ENCODE measurements at regions not wholly inside any gene's neighbourhood (a gene's known extent, or its start where the extent isn't known, plus 50 kb on each side); places are given as distances from the start of the nearest gene placed in this dataset.

- Histone ChIP-seq H3K4me1 (ENCODE audit: control insufficient read depth, extremely low read depth, insufficient read depth, low read length) (no peaks in the 10 kb centered on the region), H3K4me3 (replicated peaks in 1 of 3; ENCODE audit: insufficient read depth in 1 of 3, low read depth in 1 of 3, low read length in 3 of 3) (no peak overlapping the region), H4K20me1 (replicated peaks; ENCODE audit: control insufficient read depth, extremely low read depth, insufficient read depth, low read length) (no peaks in the 10 kb centered on the region), H3K27ac (ENCODE audit: insufficient read depth, low read depth, low read length) (no peak overlapping the region), H3K27me3 (ENCODE audit: control insufficient read depth in 2 of 2, insufficient read depth in 2 of 2, low read length in 2 of 2) (no peaks in the 10 kb centered on the region), H3K36me3 (ENCODE audit: control insufficient read depth in 2 of 2, extremely low read depth in 1 of 2, insufficient read depth in 2 of 2, low read length in 2 of 2) (no peaks in the 10 kb centered on the region), H3K9me1 (replicated peaks; ENCODE audit: control insufficient read depth, extremely low read depth, insufficient read depth, low read length) (no peaks in the 10 kb centered on the region), H3K79me2 (ENCODE audit: control insufficient read depth, insufficient read depth, low read length) (no peaks in the 10 kb centered on the region), H3K9me3 (replicated peaks; ENCODE audit: control insufficient read depth, insufficient read depth, low read length) (no peaks in the 10 kb centered on the region), H2AFZ (ENCODE audit: low read depth, low read length) (no peak overlapping the region), H3K9ac (replicated peaks; ENCODE audit: extremely low read depth, insufficient read depth, low read length) (no peak overlapping the region), H3K4me2 (ENCODE audit: insufficient read depth, low read length) (no peak overlapping the region)
- dilution Hi-C loops (cut with MboI; ENCODE audit: extremely low pct_ligation_motif_present, low sequenced_read_pairs) = no loop called here
- BruUV-seq (replicated peaks) = no TSS peak
- DNase-seq (ENCODE audit: low read depth, low spot score) (no peak), FAIRE-seq (no peak)
- intact Hi-C loops (cut with micrococcal nuclease) = no loop called here
- ChIA-PET CTCF (interaction anchor here (1.4 kb wide), 2 partner anchors 9 to 32 kb away, joined by 3 read pairs; no protein-coding TSS in a partner anchor), POLR2A (no interaction called here)
- TF ChIP-seq GATA2 (IDR thresholded peaks at IDR 0.05; ENCODE audit: insufficient read depth, insufficient read length, low read depth, low read length) (no peak), MAX (IDR thresholded peaks at IDR 0.05; ENCODE audit: insufficient read depth, insufficient read length) (no peak), FOS (IDR thresholded peaks at IDR 0.05; ENCODE audit: borderline replicate concordance, insufficient read depth, low read length) (no peak), CTCF (IDR thresholded peaks at IDR 0.05; ENCODE audit: extremely low read depth in 1 of 2, insufficient read depth in 1 of 2, low read depth in 1 of 2, low read length in 2 of 2) (no peak), POLR2AphosphoS5 (IDR thresholded peaks at IDR 0.05; ENCODE audit: insufficient read depth, low read depth, low read length) (no peak), MYC (IDR thresholded peaks at IDR 0.05; ENCODE audit: low read depth, low read length) (no peak), POLR2A (IDR thresholded peaks at IDR 0.05; ENCODE audit: low read depth, low read length) (no peak), EZH2 (IDR thresholded peaks at IDR 0.05; ENCODE audit: borderline replicate concordance, low read depth, low read length, severe bottlenecking) (no peak), JUN (IDR thresholded peaks at IDR 0.05; ENCODE audit: borderline replicate concordance, insufficient read depth, insufficient read length, low read depth) (no peak)
Measured at GRCh38 chr4:158966091-158966490, 136.8 kb upstream of the RAPGEF2 start.
